Adipocyte (in vitro differentiated cells): ENCODE measurements at regions not wholly inside any gene's neighbourhood (a gene's known extent, or its start where the extent isn't known, plus 50 kb on each side); places are given as distances from the start of the nearest gene placed in this dataset.

Source experiments
- DNase-seq: peaks from one replicate; pipeline ENCODE4 v3.0.0-alpha.2; 2015; ENCODE audit warnings: low read depth
- H3K27me3 ChIP-seq: replicated peaks from 2 replicates; pipeline ENCODE4 v1.7.0; 2013; ENCODE audit warnings: mild to moderate bottlenecking, low read length, moderate library complexity; ENCODE audit not compliant: control insufficient read depth, insufficient read depth
- H3K36me3 ChIP-seq: 2 replicates; pipeline ENCODE4 v1.7.0; 2013; ENCODE audit warnings: low read length, mild to moderate bottlenecking, moderate library complexity; ENCODE audit not compliant: control insufficient read depth, insufficient read depth, severe bottlenecking
- H3K4me1 ChIP-seq: 2 replicates; pipeline ENCODE4 v1.7.0; 2013; ENCODE audit warnings: mild to moderate bottlenecking, low read length, moderate library complexity; ENCODE audit not compliant: control insufficient read depth, insufficient read depth
- H3K4me3 ChIP-seq: 2 replicates; pipeline ENCODE4 v1.7.0; 2013; ENCODE audit warnings: mild to moderate bottlenecking, low read length, moderate library complexity
- H3K9ac ChIP-seq: 2 replicates; pipeline ENCODE4 v1.7.0; 2013; ENCODE audit warnings: mild to moderate bottlenecking, low read length, moderate library complexity
- H3K9me3 ChIP-seq: 2 replicates; pipeline ENCODE4 v1.7.0; 2013; ENCODE audit warnings: mild to moderate bottlenecking, low read length, moderate library complexity; ENCODE audit not compliant: control insufficient read depth

DNA sequence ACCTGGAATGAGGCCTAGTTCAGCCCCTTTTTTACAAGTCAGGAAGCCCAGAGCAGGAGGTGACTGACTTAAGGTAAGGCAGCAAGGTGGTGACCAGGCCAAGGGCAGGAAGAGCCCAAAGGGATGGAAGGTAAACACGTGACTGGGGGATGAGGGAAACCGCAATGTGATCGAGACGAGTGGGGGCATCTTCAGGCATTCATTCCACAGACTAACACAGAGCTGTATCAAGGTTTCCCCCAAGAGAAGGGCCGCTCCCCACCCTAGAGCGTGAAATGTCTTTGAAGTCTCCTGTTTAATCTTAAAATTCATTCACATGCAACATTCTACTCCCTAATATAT is 76.3 kb upstream of the PIM1 start:
- no peaks in the 10 kb centered on the region for H3K36me3 ChIP-seq
- no peak for DNase-seq
- H3K9ac ChIP-seq = no peak overlapping the region
- H3K4me3 ChIP-seq = no peak overlapping the region
- H3K9me3 ChIP-seq = no peaks in the 10 kb centered on the region
- peaks cover 30% of the 10 kb centered on the region for H3K4me1 ChIP-seq
- no peaks in the 10 kb centered on the region for H3K27me3 ChIP-seq

- Histone ChIP-seq H3K36me3 (no peaks in the 10 kb centered on the region), H3K9me3 (no peaks in the 10 kb centered on the region), H3K9ac (peak overlapping the region; percentile 65), H3K4me3 (no peak overlapping the region), H3K4me1 (peaks cover 27% of the 10 kb centered on the region), H3K27me3 (no peaks in the 10 kb centered on the region)
- no peak for DNase-seq
Observed at GRCh38 chr6:37095997-37096396, 74.0 kb upstream of the PIM1 start.

GRCh38 chr6:37097335-37097734 is 72.6 kb upstream of the PIM1 start:
- no peak overlapping the region for H3K9ac ChIP-seq
- DNase-seq = no peak
- peaks cover 33% of the 10 kb centered on the region for H3K4me1 ChIP-seq
- H3K27me3 ChIP-seq = no peaks in the 10 kb centered on the region
- H3K4me3 ChIP-seq = no peak overlapping the region
- H3K9me3 ChIP-seq = no peaks in the 10 kb centered on the region
- no peaks in the 10 kb centered on the region for H3K36me3 ChIP-seq

DNA sequence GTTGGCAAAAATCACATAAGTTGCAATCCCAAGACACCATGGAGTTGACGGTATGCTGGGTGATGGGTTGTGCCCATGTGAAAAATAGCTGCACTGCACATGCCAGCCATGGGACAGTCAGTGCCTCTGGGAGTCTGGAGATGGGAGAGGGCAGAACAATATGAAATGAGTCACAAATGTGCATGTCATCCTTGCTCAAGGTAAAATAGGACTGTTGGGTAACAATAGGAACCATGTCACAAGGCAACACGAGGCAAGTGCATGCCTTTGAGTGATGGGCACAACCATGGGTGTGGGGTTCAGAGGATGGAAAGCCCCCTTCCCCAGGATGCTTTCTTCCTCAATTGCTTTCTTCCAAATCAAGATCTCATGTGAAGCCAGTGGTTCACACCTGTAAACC is 70.5 kb upstream of the PIM1 start:
- Histone ChIP-seq H3K9me3 (no peaks in the 10 kb centered on the region), H3K27me3 (no peaks in the 10 kb centered on the region), H3K36me3 (no peaks in the 10 kb centered on the region), H3K9ac (no peak overlapping the region), H3K4me3 (no peak overlapping the region), H3K4me1 (peaks cover 46% of the 10 kb centered on the region)
- DNase-seq = peak; percentile 27

DNA sequence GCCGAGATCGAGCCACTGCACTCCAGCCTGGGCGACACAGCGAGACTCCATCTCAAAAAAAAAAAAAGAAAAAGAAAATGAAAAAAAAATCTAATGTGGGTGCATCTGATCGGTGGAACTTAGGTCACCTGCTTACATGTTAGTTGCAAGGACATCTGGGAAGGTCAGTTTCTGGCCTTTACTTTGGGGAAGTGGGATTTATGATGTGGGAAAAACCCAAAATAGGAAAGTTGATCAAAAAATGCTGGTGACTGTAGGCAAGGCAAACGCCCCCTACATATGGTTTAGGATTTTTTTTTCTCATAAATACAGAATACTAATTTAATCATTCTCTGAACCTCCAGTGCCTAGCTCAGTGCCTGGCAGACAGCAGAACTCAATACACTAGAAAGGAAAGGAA is 69.2 kb upstream of the PIM1 start:
- Histone ChIP-seq H3K27me3 (no peaks in the 10 kb centered on the region), H3K4me1 (peaks cover 46% of the 10 kb centered on the region), H3K36me3 (no peaks in the 10 kb centered on the region), H3K4me3 (no peak overlapping the region), H3K9ac (no peak overlapping the region), H3K9me3 (no peaks in the 10 kb centered on the region)
- no peak for DNase-seq

GRCh38 chr6:37101991-37102298 is 68.0 kb upstream of the PIM1 start:
- H3K9ac ChIP-seq = peak overlapping the region; percentile 82
- peak overlapping the region; percentile 51 for H3K4me3 ChIP-seq
- no peaks in the 10 kb centered on the region for H3K9me3 ChIP-seq
- peaks cover 34% of the 10 kb centered on the region for H3K4me1 ChIP-seq
- DNase-seq = no peak
- H3K27me3 ChIP-seq = no peaks in the 10 kb centered on the region
- H3K36me3 ChIP-seq = no peaks in the 10 kb centered on the region

DNA sequence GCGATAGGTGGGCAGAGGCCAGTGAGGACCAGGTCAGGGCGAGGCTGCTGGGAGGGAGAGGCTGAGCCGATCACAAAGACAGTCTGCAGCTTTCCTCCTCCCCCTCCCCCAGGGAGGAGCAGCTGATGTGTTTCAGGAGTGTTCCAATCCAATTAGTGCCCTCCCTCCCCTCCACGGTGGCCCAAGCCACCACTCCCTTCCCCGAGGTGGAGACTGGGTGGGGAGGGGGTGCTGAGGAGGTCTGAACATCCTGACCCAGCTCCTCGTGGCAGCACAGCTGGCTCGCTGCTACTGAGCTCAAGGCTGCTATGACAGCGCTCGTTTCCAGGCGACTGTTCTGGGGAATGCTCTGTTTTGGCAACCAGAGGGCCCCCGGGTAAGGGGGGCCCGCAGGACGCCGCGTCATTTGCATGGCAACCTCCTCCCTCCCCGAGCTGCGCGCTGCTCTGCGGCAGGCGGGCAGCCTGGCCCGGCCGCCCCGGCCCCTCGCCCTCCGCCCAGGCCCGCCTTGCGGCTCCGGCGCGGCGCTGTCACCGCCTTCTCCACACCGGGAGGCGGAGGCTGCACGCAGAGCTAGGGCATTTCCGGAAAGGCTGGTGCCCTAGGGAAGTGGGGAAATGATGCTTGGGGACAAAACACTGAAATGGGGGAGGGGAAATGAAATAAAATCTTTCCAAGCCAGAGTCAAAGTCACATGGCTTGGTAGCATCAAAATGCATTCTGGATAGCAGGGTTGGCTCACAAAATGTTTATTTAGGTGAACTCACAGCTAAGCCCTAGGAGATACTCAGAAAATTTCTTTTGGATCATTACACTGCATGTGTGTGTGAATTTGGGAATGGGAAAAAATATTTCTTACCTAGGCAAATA is 67.4 kb upstream of the PIM1 start:
- peak; percentile 97 for DNase-seq
- Histone ChIP-seq H3K9ac (peak overlapping the region; percentile 82), H3K4me3 (peak overlapping the region; percentile 51), H3K27me3 (no peaks in the 10 kb centered on the region), H3K36me3 (no peaks in the 10 kb centered on the region), H3K4me1 (peaks cover 33% of the 10 kb centered on the region), H3K9me3 (no peaks in the 10 kb centered on the region)

GRCh38 chr6:37103169-37104039 is 66.5 kb upstream of the PIM1 start:
- H3K36me3 ChIP-seq = no peaks in the 10 kb centered on the region
- DNase-seq = peak; percentile 42
- H3K4me3 ChIP-seq = peak overlapping the region; percentile 51
- peak overlapping the region; percentile 82 for H3K9ac ChIP-seq
- peaks cover 33% of the 10 kb centered on the region for H3K4me1 ChIP-seq
- H3K27me3 ChIP-seq = no peaks in the 10 kb centered on the region
- no peaks in the 10 kb centered on the region for H3K9me3 ChIP-seq

DNA sequence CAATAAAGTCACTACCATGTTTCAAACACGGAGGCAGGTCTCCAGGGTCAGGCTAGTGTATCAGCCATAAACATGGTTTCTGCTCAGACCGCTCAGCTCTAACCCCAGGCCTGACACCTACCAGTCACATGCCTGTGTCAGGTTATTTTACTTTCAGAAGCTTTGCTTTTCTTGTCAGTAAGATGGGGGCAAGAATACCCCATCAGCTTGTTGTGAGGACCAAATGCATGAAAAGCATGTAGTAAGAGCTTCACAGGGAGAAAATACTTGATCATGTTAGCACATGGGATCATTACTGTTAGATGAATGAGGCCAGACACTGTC is 65.2 kb upstream of the PIM1 start:
- Histone ChIP-seq H3K4me1 (peaks cover 33% of the 10 kb centered on the region), H3K9me3 (no peaks in the 10 kb centered on the region), H3K4me3 (no peak overlapping the region), H3K27me3 (no peaks in the 10 kb centered on the region), H3K36me3 (no peaks in the 10 kb centered on the region), H3K9ac (peak overlapping the region; percentile 82)
- no peak for DNase-seq

GRCh38 chr6:37105148-37106050 is 64.6 kb upstream of the PIM1 start:
- Histone ChIP-seq H3K4me1 (peaks cover 38% of the 10 kb centered on the region), H3K9ac (peak overlapping the region; percentile 82), H3K9me3 (no peaks in the 10 kb centered on the region), H3K36me3 (no peaks in the 10 kb centered on the region), H3K27me3 (no peaks in the 10 kb centered on the region), H3K4me3 (no peak overlapping the region)
- no peak for DNase-seq

GRCh38 chr6:37106051-37106363 is 63.9 kb upstream of the PIM1 start:
- H3K36me3 ChIP-seq = no peaks in the 10 kb centered on the region
- H3K4me1 ChIP-seq = peaks cover 44% of the 10 kb centered on the region
- H3K4me3 ChIP-seq = no peak overlapping the region
- H3K27me3 ChIP-seq = no peaks in the 10 kb centered on the region
- no peak overlapping the region for H3K9ac ChIP-seq
- no peak for DNase-seq
- no peaks in the 10 kb centered on the region for H3K9me3 ChIP-seq
